NCI-H2107 treated with DMSO at 0.1 percent for 48 hours (cell line): ENCODE measurements at regions not wholly inside any gene's neighbourhood (a gene's known extent, or its start where the extent isn't known, plus 50 kb on each side); places are given as distances from the start of the nearest gene placed in this dataset.

Source experiments
- DNase-seq: peaks from one replicate; lab custom pipeline; 2025; ENCODE audit not compliant: unreplicated experiment; lab: John Stamatoyannopoulos, UW

- no peak for DNase-seq
Observed at GRCh38 chr10:106213493-106213892, 951.0 kb downstream of the SORCS1 start.

- no peak for DNase-seq
Observed at GRCh38 chr10:106198275-106198674, 966.2 kb downstream of the SORCS1 start.

- DNase-seq, result no peak
Observed at GRCh38 chr10:106189292-106189691, 975.2 kb downstream of the SORCS1 start.

GRCh38 chr10:106185951-106186350 lies 978.6 kb downstream of the SORCS1 start:
- DNase-seq, result no peak

GRCh38 chr10:106183041-106183440 lies 981.5 kb downstream of the SORCS1 start:
- no peak for DNase-seq

GRCh38 chr10:106182542-106182941 lies 982.0 kb downstream of the SORCS1 start:
- no peak for DNase-seq

- no peak for DNase-seq
Observed at GRCh38 chr10:106181501-106181900, 983.0 kb downstream of the SORCS1 start.

- DNase-seq, result no peak
Observed at GRCh38 chr10:106179430-106179829, 985.1 kb downstream of the SORCS1 start.

GRCh38 chr10:106175760-106176377 lies 988.6 kb downstream of the SORCS1 start:
- no peak for DNase-seq

- DNase-seq, result no peak
Observed at GRCh38 chr10:106173838-106174237, 990.7 kb downstream of the SORCS1 start.

GRCh38 chr10:106169241-106169640 lies 995.3 kb downstream of the SORCS1 start:
- no peak for DNase-seq

GRCh38 chr10:106167946-106168345 lies 996.6 kb downstream of the SORCS1 start:
- no peak for DNase-seq

- DNase-seq, result no peak
Observed at GRCh38 chr10:106158241-106158640, 1006.3 kb downstream of the SORCS1 start.

- no peak for DNase-seq
Observed at GRCh38 chr10:106147021-106147420, 1017.5 kb downstream of the SORCS1 start.

- no peak for DNase-seq
Observed at GRCh38 chr10:106139915-106140314, 1024.6 kb downstream of the SORCS1 start.

GRCh38 chr10:106136175-106136574 lies 1028.3 kb downstream of the SORCS1 start:
- no peak for DNase-seq

GRCh38 chr10:106134326-106135000 lies 1030.0 kb downstream of the SORCS1 start:
- no peak for DNase-seq

GRCh38 chr10:106133451-106133850 lies 1031.1 kb downstream of the SORCS1 start:
- no peak for DNase-seq

GRCh38 chr10:106132956-106133355 lies 1031.5 kb downstream of the SORCS1 start:
- no peak for DNase-seq

GRCh38 chr10:106114656-106115186 lies 1049.8 kb downstream of the SORCS1 start:
- DNase-seq, result no peak

- no peak for DNase-seq
Observed at GRCh38 chr10:106111246-106111645, 1053.3 kb downstream of the SORCS1 start.

GRCh38 chr10:106107706-106108105 lies 1056.8 kb downstream of the SORCS1 start:
- DNase-seq, result no peak

GRCh38 chr10:106106114-106106513 lies 1058.4 kb downstream of the SORCS1 start:
- DNase-seq, result no peak
